H9 (cell line): ENCODE measurements at regions not wholly inside any gene's neighbourhood (a gene's known extent, or its start where the extent isn't known, plus 50 kb on each side); places are given as distances from the start of the nearest gene placed in this dataset.

Experiments
- DNase-seq: peaks from one replicate; pipeline ENCODE4 v3.0.0-alpha.2; 2017
- H2AFZ ChIP-seq: one replicate; pipeline ENCODE4 v1.6.1; 2013; ENCODE audit warnings: mild to moderate bottlenecking, low read length, control low read depth, moderate library complexity
- H2AK5ac ChIP-seq: 2 replicates; pipeline ENCODE4 v1.6.1; 2013; ENCODE audit warnings: low read length, control low read depth, mixed read lengths; ENCODE audit not compliant: insufficient read length
- H2BK120ac ChIP-seq: one replicate; pipeline ENCODE4 v1.6.1; 2013; ENCODE audit warnings: low read depth, mild to moderate bottlenecking, low read length, control low read depth, inconsistent platforms; ENCODE audit not compliant: poor library complexity, severe bottlenecking
- H2BK12ac ChIP-seq: 2 replicates; pipeline ENCODE4 v1.6.1; 2013; ENCODE audit warnings: low read length, control low read depth, mixed read lengths, low read depth; ENCODE audit not compliant: insufficient read length
- H2BK15ac ChIP-seq: 2 replicates; pipeline ENCODE4 v1.6.1; 2013; ENCODE audit warnings: low read depth, low read length, control low read depth
- H2BK20ac ChIP-seq: one replicate; pipeline ENCODE4 v1.6.1; 2013; ENCODE audit warnings: low read depth, mild to moderate bottlenecking, low read length, control low read depth, inconsistent platforms; ENCODE audit not compliant: poor library complexity, severe bottlenecking
- H2BK5ac ChIP-seq: 2 replicates; pipeline ENCODE4 v1.6.1; 2013; ENCODE audit warnings: low read length, control low read depth, mixed read lengths; ENCODE audit not compliant: insufficient read length
- H3K14ac ChIP-seq: 2 replicates; pipeline ENCODE4 v1.6.1; 2013; ENCODE audit warnings: low read length, control low read depth; ENCODE audit not compliant: insufficient read depth
- H3K18ac ChIP-seq: 2 replicates; pipeline ENCODE4 v1.6.1; 2013; ENCODE audit warnings: low read depth, mild to moderate bottlenecking, mixed read lengths, low read length, control low read depth; ENCODE audit not compliant: insufficient read length
- H3K23ac ChIP-seq: 2 replicates; pipeline ENCODE4 v1.6.1; 2013; ENCODE audit warnings: low read length, control low read depth, mixed read lengths, low read depth; ENCODE audit not compliant: insufficient read length
- H3K23me2 ChIP-seq: 2 replicates; pipeline ENCODE4 v1.6.1; 2013; ENCODE audit warnings: low read depth, mild to moderate bottlenecking, mixed read lengths, low read length, control low read depth; ENCODE audit not compliant: insufficient read length, poor library complexity, severe bottlenecking
- H3K27ac ChIP-seq: 2 replicates; pipeline ENCODE4 v1.5.1; 2013; ENCODE audit warnings: low read length, control low read depth, mixed read lengths, low read depth; ENCODE audit not compliant: insufficient read length
- H3K27me3 ChIP-seq: 2 replicates; pipeline ENCODE4 v1.6.1; 2013; ENCODE audit warnings: low read length, control low read depth, inconsistent platforms; ENCODE audit not compliant: insufficient read depth
- H3K4ac ChIP-seq: 2 replicates; pipeline ENCODE4 v1.6.1; 2013; ENCODE audit warnings: low read depth, mild to moderate bottlenecking, control low read depth, inconsistent platforms, low read length, moderate library complexity
- H3K4me1 ChIP-seq: 2 replicates; pipeline ENCODE4 v1.6.1; 2013; ENCODE audit warnings: low read length, control low read depth, inconsistent platforms; ENCODE audit not compliant: insufficient read depth
- H3K4me2 ChIP-seq: 2 replicates; pipeline ENCODE4 v1.6.1; 2013; ENCODE audit warnings: low read length, control low read depth, mixed read lengths; ENCODE audit not compliant: insufficient read length, insufficient read depth
- H3K56ac ChIP-seq: 2 replicates; pipeline ENCODE4 v1.6.1; 2013; ENCODE audit warnings: low read depth, mild to moderate bottlenecking, mixed read lengths, low read length, control low read depth; ENCODE audit not compliant: insufficient read length
- H3K79me1 ChIP-seq: 2 replicates; pipeline ENCODE4 v1.6.1; 2013; ENCODE audit warnings: low read depth, mild to moderate bottlenecking, moderate library complexity, low read length, control low read depth, inconsistent platforms; ENCODE audit not compliant: insufficient read depth, poor library complexity, severe bottlenecking
- H3K79me2 ChIP-seq: 2 replicates; pipeline ENCODE4 v1.6.1; 2013; ENCODE audit warnings: low read length, control low read depth, inconsistent platforms; ENCODE audit not compliant: insufficient read depth
- H3K9ac ChIP-seq: 2 replicates; pipeline ENCODE4 v1.6.1; 2013; ENCODE audit warnings: low read length, control low read depth, mixed read lengths; ENCODE audit not compliant: insufficient read length; ENCODE audit errors: extremely low read depth
- H3K9me3 ChIP-seq: one replicate; pipeline ENCODE4 v1.6.1; 2013; ENCODE audit warnings: low read depth, low read length, inconsistent platforms; ENCODE audit not compliant: control insufficient read depth
- H3T11ph ChIP-seq: one replicate; pipeline ENCODE4 v1.6.1; 2013; ENCODE audit warnings: mild to moderate bottlenecking, low read length, control low read depth, inconsistent platforms
- H4K20me1 ChIP-seq: one replicate; pipeline ENCODE4 v1.6.1; 2013; ENCODE audit not compliant: control insufficient read depth, insufficient read length, insufficient read depth
- H4K5ac ChIP-seq: 2 replicates; pipeline ENCODE4 v1.6.1; 2013; ENCODE audit warnings: low read depth, mild to moderate bottlenecking, mixed read lengths, low read length, control low read depth; ENCODE audit not compliant: insufficient read length
- H4K8ac ChIP-seq: replicated peaks from 2 replicates; pipeline ENCODE4 v1.6.1; 2013; ENCODE audit warnings: low read length, control low read depth, mixed read lengths, low read depth; ENCODE audit not compliant: insufficient read length
- H4K91ac ChIP-seq: 2 replicates; pipeline ENCODE4 v1.6.1; 2013; ENCODE audit warnings: low read depth, mild to moderate bottlenecking, moderate library complexity, mixed read lengths, low read length, control low read depth; ENCODE audit not compliant: insufficient read length
- H3K27ac Mint-ChIP-seq, 3 experiments: 2 replicates in 2 of 3; 3 replicates in 1 of 3; pipeline ENCODE4 v1.8.0; 2020 to 2021; ENCODE audit warnings: mixed read lengths in 3 of 3, mild to moderate bottlenecking in 1 of 3, moderate library complexity in 1 of 3
- H3K27me3 Mint-ChIP-seq: 2 replicates; pipeline ENCODE4 v1.8.0; 2021; ENCODE audit warnings: low read depth, mild to moderate bottlenecking, moderate library complexity, mixed read lengths
- H3K36me3 Mint-ChIP-seq, 3 experiments: 2 replicates in 2 of 3; 3 replicates in 1 of 3; pipeline ENCODE4 v1.8.0; 2020 to 2021; ENCODE audit warnings: low read depth in 3 of 3, mixed read lengths in 3 of 3; ENCODE audit not compliant: insufficient read depth in 1 of 3
- H3K4me1 Mint-ChIP-seq, 2 experiments: 2 replicates each; pipeline ENCODE4 v1.8.0; 2020; ENCODE audit warnings: mixed read lengths in 2 of 2
- H3K4me3 Mint-ChIP-seq, 2 experiments: 2 replicates in 1 of 2; 3 replicates in 1 of 2; pipeline ENCODE4 v1.8.0; 2020 to 2021; ENCODE audit warnings: mild to moderate bottlenecking in 2 of 2, mixed read lengths in 2 of 2, moderate library complexity in 1 of 2
- H3K9me3 Mint-ChIP-seq, 2 experiments: 2 replicates in 1 of 2; 3 replicates in 1 of 2; pipeline ENCODE4 v1.8.0; 2020; ENCODE audit warnings: mild to moderate bottlenecking in 2 of 2, mixed read lengths in 2 of 2, moderate library complexity in 1 of 2
- WGBS: extraction: QIAGEN DNeasy Blood & Tissue Kit; methylation state at CpG from one replicate; pipeline ENCODE4 v1.1.7; 2013; ENCODE audit warnings: missing lambda C conversion rate, low lambda C conversion rate, mixed read lengths; ENCODE audit not compliant: insufficient read length; ENCODE audit errors: extremely low coverage; 5-methylcytosine and 5-hydroxymethylcytosine counted together
- TF ChIP-seq, protein P1 (sequence below): fragments of 200-600 bp; sonication (generic); conservative IDR thresholded peaks from 3 replicates; pipeline ENCODE4 v1.8.0; 2021; ENCODE audit warnings: antibody characterized with exemption, mild to moderate bottlenecking

- no peak overlapping the region for H4K8ac ChIP-seq
- no peak overlapping the region for H2BK15ac ChIP-seq
- no peak overlapping the region for H3K9ac ChIP-seq
- no peaks in the 10 kb centered on the region for H3K9me3 ChIP-seq
- WGBS: no CpG with 5 or more reads among the region's 19 CpGs
- H3K27me3 ChIP-seq: no peaks in the 10 kb centered on the region; the same call in 1 of the 2 replicates
- H3K4me1 Mint-ChIP-seq: peaks cover 6 to 7% of the 10 kb centered on the region in 2 experiments; a peak in 3 of 4 replicates
- H2BK120ac ChIP-seq: no peak overlapping the region
- no peak overlapping the region for H3K4me3 Mint-ChIP-seq
- H3K79me1 ChIP-seq: no peaks in the 10 kb centered on the region
- no peak overlapping the region for H2AK5ac ChIP-seq
- H3K27ac ChIP-seq: no peak overlapping the region
- peak overlapping the region; percentile 48 for H2AFZ ChIP-seq
- no peaks in the 10 kb centered on the region for H3K79me2 ChIP-seq
- TF ChIP-seq, protein P1, sequence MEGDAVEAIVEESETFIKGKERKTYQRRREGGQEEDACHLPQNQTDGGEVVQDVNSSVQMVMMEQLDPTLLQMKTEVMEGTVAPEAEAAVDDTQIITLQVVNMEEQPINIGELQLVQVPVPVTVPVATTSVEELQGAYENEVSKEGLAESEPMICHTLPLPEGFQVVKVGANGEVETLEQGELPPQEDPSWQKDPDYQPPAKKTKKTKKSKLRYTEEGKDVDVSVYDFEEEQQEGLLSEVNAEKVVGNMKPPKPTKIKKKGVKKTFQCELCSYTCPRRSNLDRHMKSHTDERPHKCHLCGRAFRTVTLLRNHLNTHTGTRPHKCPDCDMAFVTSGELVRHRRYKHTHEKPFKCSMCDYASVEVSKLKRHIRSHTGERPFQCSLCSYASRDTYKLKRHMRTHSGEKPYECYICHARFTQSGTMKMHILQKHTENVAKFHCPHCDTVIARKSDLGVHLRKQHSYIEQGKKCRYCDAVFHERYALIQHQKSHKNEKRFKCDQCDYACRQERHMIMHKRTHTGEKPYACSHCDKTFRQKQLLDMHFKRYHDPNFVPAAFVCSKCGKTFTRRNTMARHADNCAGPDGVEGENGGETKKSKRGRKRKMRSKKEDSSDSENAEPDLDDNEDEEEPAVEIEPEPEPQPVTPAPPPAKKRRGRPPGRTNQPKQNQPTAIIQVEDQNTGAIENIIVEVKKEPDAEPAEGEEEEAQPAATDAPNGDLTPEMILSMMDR: no peak
- no peaks in the 10 kb centered on the region for H4K20me1 ChIP-seq
- no peak overlapping the region for H3K18ac ChIP-seq
- no peak overlapping the region for H3K14ac ChIP-seq
- peaks cover 0 to 3% of the 10 kb centered on the region in 2 experiments; a peak in 1 of 5 replicates for H3K9me3 Mint-ChIP-seq
- peak; percentile 34 for DNase-seq
- no peak overlapping the region for H3K56ac ChIP-seq
- no peaks in the 10 kb centered on the region for H3K23me2 ChIP-seq
- H2BK12ac ChIP-seq: no peak overlapping the region
- no peaks in the 10 kb centered on the region for H3K4me1 ChIP-seq
- H3K4ac ChIP-seq: no peak overlapping the region
- H2BK5ac ChIP-seq: no peak overlapping the region
- H4K91ac ChIP-seq: no peak overlapping the region
- no peak overlapping the region for H2BK20ac ChIP-seq
- H3K23ac ChIP-seq: no peak overlapping the region
- H3T11ph ChIP-seq: no peak overlapping the region
- no peak overlapping the region for H4K5ac ChIP-seq
- H3K27me3 Mint-ChIP-seq: no peaks in the 10 kb centered on the region
- no peaks in the 10 kb centered on the region for H3K36me3 Mint-ChIP-seq
- H3K4me2 ChIP-seq: no peak overlapping the region
- no peak overlapping the region for H3K27ac Mint-ChIP-seq
These were observed 162.4 kb upstream of the TUT7 start for GRCh38 chr9:86516564-86516963.
